ENCODE measurements at regions not wholly inside any gene's neighbourhood (a gene's known extent, or its start where the extent isn't known, plus 50 kb on each side); places are given as distances from the start of the nearest gene placed in this dataset.

GRCh38 chr7:156204820-156205219 lies 392.6 kb upstream of the SHH start:
- Histone ChIP-seq H3K36me3 (replicated peaks in 1 of 2; ENCODE audit: control insufficient read depth in 1 of 2, insufficient read depth in 2 of 2, low read length in 2 of 2) (no peaks in the 10 kb centered on the region), H3K27me3 (ENCODE audit: control insufficient read depth in 1 of 2, insufficient read depth in 2 of 2, low read length in 2 of 2) (peaks cover 4 to 79% of the 10 kb centered on the region in 2 experiments; a peak in 4 of 5 replicates), H2AFZ (ENCODE audit: low read length) (no peak overlapping the region), H3K4me2 (ENCODE audit: low read depth, low read length) (no peak overlapping the region), H3K4me1 (ENCODE audit: insufficient read depth, low read length) (no peaks in the 10 kb centered on the region), H3K9ac (ENCODE audit: insufficient read depth, low read depth, low read length) (no peak overlapping the region), H3K9me3 (ENCODE audit: low read length) (no peaks in the 10 kb centered on the region), H3K27ac (ENCODE audit: extremely low read length, insufficient read depth, low read length) (no peak overlapping the region), H4K20me1 (ENCODE audit: insufficient read depth, low read length) (no peaks in the 10 kb centered on the region), H3K79me2 (ENCODE audit: insufficient read depth, low read length) (no peaks in the 10 kb centered on the region), H3K4me3 (replicated peaks in 1 of 3; ENCODE audit: insufficient read depth in 1 of 3, low read depth in 2 of 3, low read length in 3 of 3) (no peak overlapping the region)
- TF ChIP-seq ZNF431 (CRISPR knock-in tag; IDR thresholded peaks at IDR 0.05; ENCODE audit: borderline replicate concordance, low read depth) (no peak), ZNF205 (CRISPR knock-in tag; IDR thresholded peaks at IDR 0.05) (no peak), ZNF839 (CRISPR knock-in tag; IDR thresholded peaks at IDR 0.05; ENCODE audit: borderline replicate concordance) (no peak), MIXL1 (CRISPR knock-in tag; IDR thresholded peaks at IDR 0.05) (no peak), CBFB (CRISPR knock-in tag; IDR thresholded peaks at IDR 0.05) (no peak), IRF2 (CRISPR knock-in tag; IDR thresholded peaks at IDR 0.05) (no peak), POLR2G (IDR thresholded peaks at IDR 0.05; ENCODE audit: low read depth, low read length) (no peak), PAXIP1 (CRISPR knock-in tag; conservative IDR thresholded peaks at IDR 0.05) (no peak)
- in situ Hi-C loops (cut with HindIII; ENCODE audit: extremely low pct_ligation_motif_present, low pct_unique_long_range_greater_than_20kb) (no loop called here), intact Hi-C loops (cut with micrococcal nuclease; ENCODE audit: unreplicated experiment) (no loop called here)
- no TSS peak for BruUV-seq (replicated peaks)
- DNase-seq (ENCODE audit: low spot score) (no peak), FAIRE-seq (no peak), ATAC-seq (no peak)
- CTCF ChIA-PET (ENCODE audit: low intra/inter-chr PET ratio, low total read pairs): no interaction called here
- POLR2A ChIA-PET: no interaction called here
- 30% methylated on average over 6 of the region's 6 CpGs for WGBS (ENCODE audit: low lambda C conversion rate)

Measured in HepG2 (cell line).